HFF-Myc (cell line): ENCODE measurements at regions not wholly inside any gene's neighbourhood (a gene's known extent, or its start where the extent isn't known, plus 50 kb on each side); places are given as distances from the start of the nearest gene placed in this dataset.

ENCODE experiments used
- DNase-seq: peaks from one replicate; pipeline ENCODE4 v3.0.0-alpha.2; 2011; ENCODE audit warnings: low read depth; ENCODE audit errors: extremely low read depth
- H3K4me3 ChIP-seq: replicated peaks from 2 replicates; pipeline ENCODE4 v1.5.1; 2011; ENCODE audit warnings: low read depth, mild to moderate bottlenecking, control low read depth, low read length
- TF ChIP-seq, protein P1 (sequence below): IDR thresholded peaks from 2 replicates; pipeline ENCODE4 v1.5.1; 2012; ENCODE audit warnings: mild to moderate bottlenecking, low read depth, low read length, control low read depth; ENCODE audit errors: missing control alignments

DNA sequence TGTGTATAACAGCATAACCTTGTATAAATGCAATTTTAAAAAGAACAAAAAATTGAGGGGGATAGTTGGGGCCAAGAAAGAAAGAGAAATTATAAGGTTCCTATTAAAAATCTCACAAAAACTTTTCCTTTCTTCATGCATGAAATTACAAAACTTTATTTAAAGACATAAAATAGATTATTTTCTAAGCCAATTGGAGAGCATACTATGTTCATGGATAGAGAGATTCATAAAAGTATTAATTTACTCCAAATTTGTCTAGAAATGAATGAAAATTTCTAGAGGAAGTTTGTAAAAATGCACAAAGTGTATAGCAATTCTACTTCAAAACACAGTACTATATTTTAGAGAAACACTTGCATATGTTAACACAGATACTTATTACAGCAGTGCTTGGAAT, 200.4 kb downstream of the PCSK1 start:
- TF ChIP-seq, protein P1, sequence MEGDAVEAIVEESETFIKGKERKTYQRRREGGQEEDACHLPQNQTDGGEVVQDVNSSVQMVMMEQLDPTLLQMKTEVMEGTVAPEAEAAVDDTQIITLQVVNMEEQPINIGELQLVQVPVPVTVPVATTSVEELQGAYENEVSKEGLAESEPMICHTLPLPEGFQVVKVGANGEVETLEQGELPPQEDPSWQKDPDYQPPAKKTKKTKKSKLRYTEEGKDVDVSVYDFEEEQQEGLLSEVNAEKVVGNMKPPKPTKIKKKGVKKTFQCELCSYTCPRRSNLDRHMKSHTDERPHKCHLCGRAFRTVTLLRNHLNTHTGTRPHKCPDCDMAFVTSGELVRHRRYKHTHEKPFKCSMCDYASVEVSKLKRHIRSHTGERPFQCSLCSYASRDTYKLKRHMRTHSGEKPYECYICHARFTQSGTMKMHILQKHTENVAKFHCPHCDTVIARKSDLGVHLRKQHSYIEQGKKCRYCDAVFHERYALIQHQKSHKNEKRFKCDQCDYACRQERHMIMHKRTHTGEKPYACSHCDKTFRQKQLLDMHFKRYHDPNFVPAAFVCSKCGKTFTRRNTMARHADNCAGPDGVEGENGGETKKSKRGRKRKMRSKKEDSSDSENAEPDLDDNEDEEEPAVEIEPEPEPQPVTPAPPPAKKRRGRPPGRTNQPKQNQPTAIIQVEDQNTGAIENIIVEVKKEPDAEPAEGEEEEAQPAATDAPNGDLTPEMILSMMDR = no peak
- no peak overlapping the region for H3K4me3 ChIP-seq
- DNase-seq = no peak

DNA sequence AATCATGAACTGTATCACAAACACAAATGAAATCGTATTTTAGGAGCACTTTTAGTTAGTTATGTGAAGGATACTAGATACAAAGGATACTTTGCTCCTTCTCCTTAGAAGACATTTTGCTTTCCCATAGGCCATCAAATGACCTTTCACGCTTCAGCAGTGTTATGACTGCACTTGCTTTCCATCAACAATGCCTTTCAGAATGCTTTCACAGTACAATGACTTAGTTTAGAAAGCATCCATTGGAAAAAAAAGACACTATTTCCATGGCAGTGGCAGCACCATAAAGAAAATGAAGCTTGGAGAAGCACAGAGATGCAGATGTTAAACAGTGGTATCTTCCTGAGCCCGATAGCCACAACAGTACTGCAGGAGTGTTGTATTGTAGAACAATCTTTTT, 203.9 kb downstream of the PCSK1 start:
- TF ChIP-seq, protein P1 = no peak
- H3K4me3 ChIP-seq = no peak overlapping the region
- DNase-seq = no peak

DNA sequence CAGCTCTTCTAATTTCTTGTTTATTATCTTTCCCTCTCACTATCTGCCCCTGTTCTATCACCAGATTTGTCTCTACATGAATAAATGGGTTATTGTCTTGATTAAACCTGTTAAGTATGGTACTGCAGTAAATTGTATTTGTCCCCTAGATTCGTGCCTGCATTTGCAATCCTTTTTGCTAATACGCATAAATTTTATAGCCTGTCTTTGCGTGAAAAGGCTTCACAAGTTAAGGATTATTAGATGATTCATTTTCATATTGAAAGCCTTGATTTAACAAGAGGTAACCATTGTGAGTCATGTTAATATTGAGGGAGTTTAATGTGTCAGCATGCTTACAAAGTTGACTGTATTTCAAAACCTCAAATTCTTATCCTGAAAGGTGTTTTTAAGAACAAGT, 204.6 kb downstream of the PCSK1 start:
- DNase-seq = no peak
- H3K4me3 ChIP-seq = no peak overlapping the region
- TF ChIP-seq, protein P1 = no peak

DNA sequence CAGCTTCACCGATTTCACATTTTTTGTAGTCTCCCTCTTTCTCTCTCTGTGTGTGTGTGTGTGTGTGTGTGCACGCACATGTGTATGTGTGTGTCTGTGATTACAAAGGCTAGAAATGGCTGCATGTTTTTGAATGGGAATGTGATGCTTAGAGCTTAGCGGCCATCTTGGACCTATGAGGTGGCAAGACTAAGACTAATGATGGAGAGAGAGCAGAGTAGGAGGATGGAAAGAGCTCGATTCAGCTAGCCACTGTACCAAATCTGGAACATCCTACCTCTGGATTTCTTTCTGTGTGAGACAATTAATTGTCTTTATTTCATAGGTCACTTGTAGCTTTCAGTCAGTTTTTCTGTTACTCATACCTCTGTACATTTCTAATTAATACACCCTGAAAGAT, 205.1 kb downstream of the PCSK1 start:
- no peak for DNase-seq
- TF ChIP-seq, protein P1 = no peak
- no peak overlapping the region for H3K4me3 ChIP-seq

DNA sequence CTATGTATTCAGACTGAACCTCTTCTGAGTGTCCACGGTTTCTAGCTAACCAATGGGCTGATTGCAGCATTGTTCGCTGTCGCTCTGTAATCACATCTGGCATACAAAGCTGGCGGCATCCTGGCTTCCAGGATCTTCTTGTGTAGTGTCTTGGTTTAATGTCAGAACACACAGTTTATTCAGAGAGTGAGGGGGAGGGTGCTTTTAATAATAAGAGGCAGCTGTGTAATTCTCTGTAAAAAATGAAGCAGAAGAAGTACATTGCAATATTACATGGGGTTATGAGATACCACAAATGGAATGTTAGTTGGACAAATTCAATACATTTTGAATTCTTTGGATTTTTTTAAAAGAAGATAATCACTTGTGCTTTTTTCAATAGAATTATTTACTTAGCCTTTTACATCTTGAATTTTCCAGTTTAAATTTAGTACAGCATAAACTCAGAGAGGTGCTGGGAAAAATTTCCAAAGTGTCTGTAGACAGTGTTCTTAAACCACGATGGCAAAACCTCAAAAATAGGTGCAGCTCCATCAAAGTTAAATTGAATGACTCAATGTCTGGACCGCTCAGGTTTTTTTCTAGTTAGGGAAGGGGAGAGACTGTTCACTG, 206.0 kb downstream of the PCSK1 start:
- TF ChIP-seq, protein P1 = no peak
- peak; percentile 90 for DNase-seq
- no peak overlapping the region for H3K4me3 ChIP-seq

DNA sequence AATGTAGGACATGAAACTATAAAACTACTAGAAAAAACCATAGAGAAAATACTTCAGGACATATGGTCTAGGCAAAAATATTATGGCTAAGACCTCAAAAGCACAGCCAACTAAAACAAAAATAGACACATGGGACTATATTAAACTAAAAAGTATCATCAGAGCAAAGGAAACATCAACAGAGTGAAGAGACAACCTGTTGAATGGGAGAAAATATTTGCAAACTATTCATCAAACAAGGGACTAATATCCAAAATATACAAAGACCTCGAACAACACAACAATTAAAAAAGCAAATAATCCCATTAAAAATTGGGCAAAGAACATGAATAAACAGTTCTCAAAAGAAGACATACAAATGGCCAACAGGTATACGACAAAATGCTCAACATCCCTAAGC, 210.9 kb downstream of the PCSK1 start:
- TF ChIP-seq, protein P1 = no peak
- H3K4me3 ChIP-seq = no peak overlapping the region
- no peak for DNase-seq

DNA sequence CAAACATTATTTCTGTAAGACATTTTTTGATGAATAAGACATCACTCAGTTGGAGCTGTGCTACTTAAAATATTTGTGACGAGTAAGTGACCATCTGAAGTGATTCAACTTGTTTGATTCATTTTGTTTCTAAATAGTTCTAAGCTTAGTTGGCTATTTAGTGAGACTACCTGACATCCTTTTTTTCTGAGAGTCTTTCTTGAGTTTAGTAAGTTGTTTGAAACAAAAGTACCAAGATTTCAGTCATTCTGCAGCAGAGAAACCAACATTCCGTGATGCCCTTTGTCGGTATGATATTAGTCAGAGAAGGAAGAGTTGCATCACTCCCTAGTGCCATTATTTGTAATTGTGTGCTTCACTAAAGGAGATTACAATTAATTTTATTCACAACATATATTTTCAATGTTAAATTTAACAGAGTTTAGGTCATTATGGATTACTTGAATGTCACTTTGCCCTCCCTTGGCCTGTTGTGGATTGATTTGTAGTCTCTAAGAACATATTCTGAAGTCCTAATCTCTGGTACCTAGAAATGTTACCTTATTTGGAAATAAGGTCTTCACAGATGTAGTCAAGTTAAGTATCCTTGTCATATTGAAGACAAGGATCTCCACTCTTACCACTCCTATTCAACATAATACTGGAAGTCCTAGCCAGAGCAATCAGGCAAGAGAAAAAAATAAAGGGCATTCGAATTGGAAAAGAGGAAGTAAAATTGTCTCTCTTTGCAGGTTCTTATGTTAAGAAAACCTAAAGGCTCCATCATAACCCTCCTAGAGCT, 212.2 kb downstream of the PCSK1 start:
- no peak for DNase-seq
- no peak overlapping the region for H3K4me3 ChIP-seq
- TF ChIP-seq, protein P1 = no peak
